CD14-positive monocyte (primary cell): ENCODE measurements at regions not wholly inside any gene's neighbourhood (a gene's known extent, or its start where the extent isn't known, plus 50 kb on each side); places are given as distances from the start of the nearest gene placed in this dataset.
"Not testable (repeated sequence)": the region's sequence is repeated elsewhere in the genome, so short reads cannot be mapped to it uniquely, and the experiment has no call there.

ENCODE experiments used
- DNase-seq, 3 donors: peaks; one replicate each; pipeline ENCODE4 v3.0.0-alpha.2; 2011 to 2022
- H2AFZ ChIP-seq: 2 replicates; pipeline ENCODE4 v1.6.0; 2012; ENCODE audit warnings: mild to moderate bottlenecking, low read depth, low read length, inconsistent platforms; ENCODE audit not compliant: insufficient read depth, poor library complexity, severe bottlenecking
- H3K27ac ChIP-seq, 2 donors: 1 replicate in 1 of 2; 2 replicates in 1 of 2; pipeline ENCODE4 v1.5.1; 2012 to 2013; ENCODE audit warnings: low read length in 2 of 2, control low read depth in 1 of 2, inconsistent platforms in 1 of 2, low read depth in 1 of 2, mild to moderate bottlenecking in 1 of 2
- H3K27me3 ChIP-seq, 2 donors: one replicate each; pipeline versions ENCODE4 v1.6.0 to v1.6.1; 2011 to 2013; ENCODE audit warnings: low read length in 2 of 2; ENCODE audit not compliant: control insufficient read depth in 2 of 2, insufficient read depth in 2 of 2
- H3K36me3 ChIP-seq, 2 donors: replicated peaks in 1 of 2; 1 replicate in 1 of 2; 2 replicates in 1 of 2; pipeline versions ENCODE4 v1.5.1 to v1.6.1; 2012 to 2013; ENCODE audit warnings: low read length in 2 of 2, control low read depth in 1 of 2, inconsistent platforms in 1 of 2, mild to moderate bottlenecking in 1 of 2; ENCODE audit not compliant: insufficient read depth in 2 of 2, control insufficient read depth in 1 of 2
- H3K4me1 ChIP-seq, 2 donors: 1 replicate in 1 of 2; 2 replicates in 1 of 2; pipeline versions ENCODE4 v1.5.1 to v1.6.1; 2012 to 2013; ENCODE audit warnings: low read length in 2 of 2, control low read depth in 1 of 2, inconsistent platforms in 1 of 2, mild to moderate bottlenecking in 1 of 2, moderate library complexity in 1 of 2; ENCODE audit not compliant: insufficient read depth in 2 of 2, control insufficient read depth in 1 of 2
- H3K4me2 ChIP-seq: replicated peaks from 2 replicates; pipeline ENCODE3; 2012; ENCODE audit warnings: low read length, moderate library complexity, mild to moderate bottlenecking; ENCODE audit not compliant: poor library complexity, severe bottlenecking; ENCODE audit errors: extremely low read depth
- H3K4me3 ChIP-seq, 3 experiments: fragments of 200-600 bp in 1 of 3; sonication (generic) in 1 of 3; replicated peaks in 1 of 3; 1 replicate in 2 of 3; 2 replicates in 1 of 3; pipeline ENCODE4 v1.5.1; 2011 to 2013; ENCODE audit warnings: low read length in 3 of 3, mild to moderate bottlenecking in 3 of 3, control low read depth in 2 of 3, low read depth in 2 of 3, inconsistent platforms in 1 of 3, moderate library complexity in 1 of 3
- H3K79me2 ChIP-seq: 2 replicates; pipeline ENCODE4 v1.6.0; 2012; ENCODE audit warnings: mild to moderate bottlenecking, control low read depth, inconsistent platforms, low read length, moderate library complexity; ENCODE audit not compliant: insufficient read depth
- H3K9ac ChIP-seq: 2 replicates; pipeline ENCODE4 v1.6.0; 2017; ENCODE audit warnings: low read length, mild to moderate bottlenecking; ENCODE audit not compliant: insufficient read depth, poor library complexity, severe bottlenecking
- H3K9me3 ChIP-seq, 2 donors: replicated peaks in 1 of 2; 1 replicate in 1 of 2; 2 replicates in 1 of 2; pipeline versions ENCODE4 v1.5.1 to v1.6.1; 2012 to 2013; ENCODE audit warnings: low read length in 2 of 2, control low read depth in 1 of 2; ENCODE audit not compliant: control insufficient read depth in 1 of 2, insufficient read depth in 1 of 2
- H4K20me1 ChIP-seq: 2 replicates; pipeline ENCODE4 v1.6.0; 2012; ENCODE audit warnings: mild to moderate bottlenecking, low read length, control low read depth, moderate library complexity; ENCODE audit not compliant: insufficient read depth
- H3K27ac Mint-ChIP-seq, 7 donors: one replicate each; pipeline ENCODE4 v1.8.0; 2020; ENCODE audit warnings: mild to moderate bottlenecking in 7 of 7, mixed read lengths in 7 of 7, moderate library complexity in 6 of 7, inconsistent platforms in 2 of 7
- H3K27me3 Mint-ChIP-seq, 3 donors: one replicate each; pipeline ENCODE4 v1.8.0; 2021 to 2022; ENCODE audit warnings: low read depth in 3 of 3, mild to moderate bottlenecking in 3 of 3, mixed read lengths in 3 of 3, moderate library complexity in 3 of 3, inconsistent platforms in 1 of 3
- H3K36me3 Mint-ChIP-seq, 2 donors: one replicate each; pipeline ENCODE4 v1.8.0; 2020; ENCODE audit warnings: mixed read lengths in 2 of 2, inconsistent platforms in 1 of 2, mild to moderate bottlenecking in 1 of 2
- H3K4me1 Mint-ChIP-seq: one replicate; pipeline ENCODE4 v1.8.0; 2020; ENCODE audit warnings: mild to moderate bottlenecking, mixed read lengths
- H3K4me3 Mint-ChIP-seq, 2 donors: one replicate each; pipeline ENCODE4 v1.8.0; 2020; ENCODE audit warnings: mild to moderate bottlenecking in 2 of 2, mixed read lengths in 2 of 2, moderate library complexity in 1 of 2
- H3K9me3 Mint-ChIP-seq, 7 donors: one replicate each; pipeline ENCODE4 v1.8.0; 2020 to 2022; ENCODE audit warnings: mixed read lengths in 7 of 7, mild to moderate bottlenecking in 6 of 7, moderate library complexity in 6 of 7, inconsistent platforms in 2 of 7
- CTCF ChIP-seq: fragments of 200-600 bp; IDR thresholded peaks from one replicate; pipeline ENCODE4 v1.8.0; 2022; ENCODE audit warnings: antibody characterized with exemption, mild to moderate bottlenecking
- WGBS: methylation state at CpG from one replicate; pipeline ENCODE4 v1.1.5; 2013; ENCODE audit warnings: missing lambda C conversion rate; ENCODE audit not compliant: insufficient coverage; 5-methylcytosine and 5-hydroxymethylcytosine counted together
- intact Hi-C, 2 donors: fragments of 100-400 bp; cut with micrococcal nuclease; formaldehyde crosslinking; loops; one replicate each; pipeline versions ENCODE4 v1.15.0 to v1.15.1; 2023

- Histone ChIP-seq H3K36me3 (no peaks in the 10 kb centered on the region), H3K4me3 (no peak overlapping the region), H3K79me2 (no peaks in the 10 kb centered on the region), H3K27me3 (no peaks in the 10 kb centered on the region), H3K4me1 (no peaks in the 10 kb centered on the region), H3K9ac (no peak overlapping the region), H3K4me2 (no peak overlapping the region), H4K20me1 (no peaks in the 10 kb centered on the region), H3K27ac (no peak overlapping the region), H2AFZ (no peak overlapping the region), H3K9me3 (peaks cover 2 to 6% of the 10 kb centered on the region in 2 donors)
- no peak for DNase-seq
- Mint-ChIP-seq H3K36me3 (no peaks in the 10 kb centered on the region), H3K9me3 (peaks cover 0 to 13% (median 6%) of the 10 kb centered on the region in 7 donors), H3K4me1 (peaks cover 9% of the 10 kb centered on the region), H3K27me3 (peaks cover 0 to 4% (median 3%) of the 10 kb centered on the region in 3 donors), H3K27ac (no peak overlapping the region), H3K4me3 (no peak overlapping the region)
- no peak for TF ChIP-seq CTCF
- intact Hi-C loops: no loop called here
- WGBS: 60% methylated on average over 1 of the region's 8 CpGs
Measured at GRCh38 chr12:111239235-111239634, 129.7 kb downstream of the PHETA1 start.

GRCh38 chr12:111238075-111238734 is 130.7 kb downstream of the PHETA1 start:
- Histone ChIP-seq H3K9me3 (no peaks in the 10 kb centered on the region), H3K27ac (no peak overlapping the region), H3K4me3 (no peak overlapping the region), H3K4me2 (no peak overlapping the region), H3K27me3 (no peaks in the 10 kb centered on the region), H2AFZ (no peak overlapping the region), H3K9ac (no peak overlapping the region), H4K20me1 (no peaks in the 10 kb centered on the region), H3K79me2 (no peaks in the 10 kb centered on the region), H3K36me3 (no peaks in the 10 kb centered on the region), H3K4me1 (no peaks in the 10 kb centered on the region)
- Mint-ChIP-seq H3K36me3 (no peaks in the 10 kb centered on the region), H3K27me3 (peaks cover 0 to 4% (median 3%) of the 10 kb centered on the region in 3 donors), H3K4me1 (peaks cover 9% of the 10 kb centered on the region), H3K27ac (no peak overlapping the region), H3K4me3 (no peak overlapping the region), H3K9me3 (peaks cover 0 to 14% (median 9%) of the 10 kb centered on the region in 7 donors)
- TF ChIP-seq CTCF: no peak
- no peak for DNase-seq
- intact Hi-C loops: no loop called here
- no CpG with 5 or more reads among the region's 5 CpGs for WGBS

GRCh38 chr12:111234491-111234890 is 134.4 kb downstream of the PHETA1 start:
- H3K9ac ChIP-seq, H3K4me1 Mint-ChIP-seq, H3K9me3 ChIP-seq, H3K36me3 Mint-ChIP-seq, H3K4me1 ChIP-seq, H3K27me3 ChIP-seq, H3K79me2 ChIP-seq, H3K9me3 Mint-ChIP-seq, H3K4me3 Mint-ChIP-seq, H3K36me3 ChIP-seq, intact Hi-C loops, H3K4me2 ChIP-seq, H3K4me3 ChIP-seq, H3K27me3 Mint-ChIP-seq, DNase-seq, H4K20me1 ChIP-seq, H2AFZ ChIP-seq, H3K27ac Mint-ChIP-seq, H3K27ac ChIP-seq: not testable (repeated sequence)
- WGBS: no CpG with 5 or more reads among the region's 4 CpGs
